ENCODE measurements at regions not wholly inside any gene's neighbourhood (a gene's known extent, or its start where the extent isn't known, plus 50 kb on each side); places are given as distances from the start of the nearest gene placed in this dataset.
"Not testable (repeated sequence)": the region's sequence is repeated elsewhere in the genome, so short reads cannot be mapped to it uniquely, and the experiment has no call there.

- DNase-seq (ENCODE audit: low read depth): not testable (repeated sequence)
These were observed 50.8 kb upstream of the GRIN2B start for GRCh38 chr12:14032191-14032590.

DNA sequence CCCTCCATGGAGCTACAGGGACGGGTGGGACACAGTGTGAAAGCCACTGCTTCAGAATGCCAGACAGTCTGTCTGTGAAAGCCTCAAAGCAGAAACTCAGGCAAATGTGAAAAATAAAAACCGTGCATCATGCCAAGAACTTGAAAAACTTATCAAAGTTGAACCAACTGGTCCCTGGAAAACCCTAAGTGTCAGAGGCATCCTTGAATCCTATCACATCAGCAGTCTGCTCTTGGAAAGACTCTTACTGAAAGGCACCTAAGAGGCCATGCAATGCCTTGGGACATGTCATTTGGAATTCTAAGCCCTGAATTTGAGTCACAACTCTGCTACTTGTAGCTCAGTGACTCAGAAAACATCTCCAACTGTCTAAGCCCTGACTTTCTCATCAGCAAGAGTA, 62.4 kb upstream of the GRIN2B start:
- DNase-seq (ENCODE audit: low read depth): no peak

- DNase-seq (ENCODE audit: low read depth): no peak
These were observed 67.6 kb upstream of the GRIN2B start for GRCh38 chr12:14048941-14049545.

DNA sequence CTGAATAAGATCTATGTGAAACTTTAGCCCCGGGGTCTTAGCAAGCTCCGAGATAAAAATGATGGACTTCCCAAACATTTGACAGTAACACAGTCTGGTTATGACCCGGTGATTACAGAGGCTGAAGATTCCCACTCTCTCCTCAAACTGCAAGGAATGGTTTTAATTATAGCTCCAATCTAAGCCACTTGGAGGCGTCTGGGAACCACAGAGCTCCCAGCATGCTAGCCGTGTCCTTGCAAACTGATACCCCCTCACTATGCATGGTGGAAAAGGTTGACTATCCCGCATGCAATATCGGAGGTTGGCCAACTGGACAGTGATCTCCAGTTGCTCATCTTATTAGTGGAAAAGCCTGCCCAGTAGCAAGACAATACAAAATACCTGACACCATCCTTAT, 76.5 kb upstream of the GRIN2B start:
- no peak for DNase-seq (ENCODE audit: low read depth)

GRCh38 chr12:14058717-14059116, 77.3 kb upstream of the GRIN2B start:
- DNase-seq (ENCODE audit: low read depth): no peak

DNA sequence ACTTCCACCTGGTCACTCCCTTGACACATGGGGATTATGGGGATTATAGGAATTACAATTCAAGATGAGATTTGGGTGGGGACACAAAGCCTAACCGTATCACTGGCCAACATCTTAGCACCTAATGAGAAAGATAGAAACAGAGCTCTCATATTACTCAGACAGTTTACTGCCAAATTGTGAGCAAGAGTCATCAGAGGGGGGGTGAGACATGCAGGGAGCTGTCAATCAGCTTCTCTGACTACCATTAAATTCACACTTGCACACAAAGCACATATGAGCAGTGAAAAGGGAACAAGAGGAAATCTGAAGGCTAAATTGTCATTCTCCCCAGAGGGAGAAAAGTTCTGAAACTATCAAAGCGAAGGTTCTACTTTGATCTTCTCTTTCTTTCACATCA, 78.1 kb upstream of the GRIN2B start:
- DNase-seq (ENCODE audit: low read depth): no peak

DNA sequence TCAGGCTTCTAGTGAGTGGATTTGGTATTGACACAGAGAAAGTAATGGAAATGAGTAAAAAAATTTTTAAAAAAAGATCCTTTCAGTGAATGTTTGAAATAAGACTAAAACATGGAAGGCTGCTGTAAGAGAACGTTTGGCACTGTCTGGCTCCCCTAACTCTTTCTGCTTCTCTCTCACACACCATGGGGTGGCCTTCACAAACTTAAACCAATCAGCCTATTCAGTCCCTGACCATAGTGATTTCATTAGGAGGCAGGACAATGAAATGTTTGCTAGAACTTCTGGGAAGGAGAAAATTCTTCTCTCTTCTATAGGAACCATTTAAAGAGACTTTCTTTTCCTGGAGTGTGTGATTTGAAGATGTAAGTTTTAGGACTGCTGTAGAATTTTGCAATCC, 84.2 kb upstream of the GRIN2B start:
- no peak for DNase-seq (ENCODE audit: low read depth)

GRCh38 chr12:14066021-14066420, 84.6 kb upstream of the GRIN2B start:
- no peak for DNase-seq (ENCODE audit: low read depth)

GRCh38 chr12:14068961-14069360, 87.6 kb upstream of the GRIN2B start:
- DNase-seq (ENCODE audit: low read depth): no peak

GRCh38 chr12:14071833-14072232, 90.4 kb upstream of the GRIN2B start:
- no peak for DNase-seq (ENCODE audit: low read depth)

GRCh38 chr12:14072987-14073386, 91.6 kb upstream of the GRIN2B start:
- DNase-seq (ENCODE audit: low read depth): no peak

GRCh38 chr12:14075797-14076393, 94.5 kb upstream of the GRIN2B start:
- no peak for DNase-seq (ENCODE audit: low read depth)

- DNase-seq (ENCODE audit: low read depth): no peak
These were observed 95.1 kb upstream of the GRIN2B start for GRCh38 chr12:14076538-14076937.

GRCh38 chr12:14086838-14087237, 105.4 kb upstream of the GRIN2B start:
- DNase-seq (ENCODE audit: low read depth): no peak

DNA sequence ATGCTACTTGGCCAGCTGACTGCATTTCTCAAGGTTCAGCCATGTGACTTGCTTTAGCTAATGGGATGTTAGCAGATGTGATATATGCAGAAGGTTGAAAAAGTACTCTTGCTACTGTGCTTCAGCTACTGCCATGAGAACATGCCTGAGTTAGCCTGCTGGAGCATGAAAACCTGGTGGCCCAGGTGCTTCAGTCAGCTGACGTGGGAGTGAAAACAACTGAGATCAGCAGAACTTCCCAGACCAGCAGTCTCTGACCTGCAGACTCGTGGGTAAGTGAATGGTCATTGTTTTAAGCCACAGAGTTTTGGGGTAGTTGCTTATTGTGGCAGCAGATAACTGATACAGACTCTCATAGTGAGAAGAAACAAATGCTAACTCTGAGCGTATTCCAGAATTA, 118.6 kb upstream of the GRIN2B start:
- no peak for DNase-seq (ENCODE audit: low read depth)

DNA sequence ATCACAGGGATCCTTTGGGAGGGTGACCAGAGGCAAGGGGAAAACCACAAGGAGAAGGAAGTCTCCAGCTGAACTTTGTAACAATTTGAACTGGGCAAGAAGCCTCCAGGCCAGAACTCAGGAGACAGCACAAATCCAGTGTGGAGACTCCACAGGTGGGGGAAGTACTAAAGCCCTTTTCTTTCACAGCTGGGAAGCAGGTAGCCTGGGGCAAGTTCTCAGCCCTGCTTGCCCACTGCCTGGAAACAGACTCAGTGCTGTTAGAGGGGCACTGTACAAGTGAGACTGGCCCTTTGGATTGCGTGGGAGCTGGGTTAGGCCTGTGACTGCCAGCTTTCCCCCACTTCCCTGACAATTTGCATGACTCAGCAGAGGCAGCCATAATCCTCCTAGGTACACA, 120.2 kb upstream of the GRIN2B start:
- DNase-seq (ENCODE audit: low read depth): not testable (repeated sequence)

- DNase-seq (ENCODE audit: low read depth): no peak
These were observed 129.9 kb upstream of the GRIN2B start for GRCh38 chr12:14111230-14111865.

GRCh38 chr12:14113031-14113430, 131.6 kb upstream of the GRIN2B start:
- no peak for DNase-seq (ENCODE audit: low read depth)

GRCh38 chr12:14126692-14127091, 145.3 kb upstream of the GRIN2B start:
- DNase-seq (ENCODE audit: low read depth): no peak

DNA sequence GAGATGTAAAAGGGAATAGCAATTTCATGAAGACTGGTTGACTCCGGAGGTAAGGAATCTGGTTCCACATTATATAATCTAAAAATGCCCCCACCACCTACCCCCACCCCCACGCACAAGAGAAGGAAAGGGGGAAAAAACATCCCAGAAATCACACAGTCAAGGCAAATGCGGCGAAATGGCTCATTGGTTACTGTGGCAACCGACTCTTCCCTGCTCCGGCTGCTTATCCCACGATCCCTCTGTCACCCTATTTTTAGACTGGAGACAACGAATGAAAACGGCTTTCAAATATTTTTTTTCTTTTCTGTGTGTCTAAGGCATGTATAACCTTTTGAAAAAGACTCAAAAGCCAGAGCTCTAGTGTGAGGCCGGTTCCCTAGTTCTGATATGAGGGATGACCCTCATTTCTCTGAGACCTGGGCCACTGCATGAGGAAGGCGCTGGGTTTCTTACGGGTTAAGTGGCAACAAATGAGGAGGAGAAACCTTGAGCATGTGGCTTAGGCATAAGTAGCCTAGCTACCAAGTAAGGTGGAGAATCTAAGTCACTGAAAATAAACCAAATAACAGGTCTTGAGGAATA, 148.3 kb upstream of the GRIN2B start:
- DNase-seq (ENCODE audit: low read depth): no peak

GRCh38 chr12:14135996-14136395, 154.6 kb upstream of the GRIN2B start:
- DNase-seq (ENCODE audit: low read depth): no peak

DNA sequence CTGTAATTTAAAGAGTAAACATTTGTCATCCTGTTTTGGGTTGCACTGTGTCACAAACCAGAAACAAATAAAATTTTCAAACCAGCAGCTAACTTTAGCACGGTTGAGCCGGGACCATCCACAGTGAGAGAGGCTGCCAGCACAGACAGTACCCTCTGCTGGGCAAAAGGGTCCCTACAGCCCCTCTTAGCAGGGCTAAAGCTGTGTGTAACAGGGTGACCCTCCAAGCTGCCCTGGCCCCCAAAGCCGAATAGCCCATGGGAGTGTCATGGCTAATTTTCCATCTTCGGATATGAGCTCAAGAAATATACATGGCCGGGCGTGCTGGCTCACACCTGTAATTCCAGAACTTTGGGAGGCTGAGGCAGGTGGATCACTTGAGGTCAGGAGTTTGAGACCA, 157.1 kb upstream of the GRIN2B start:
- DNase-seq (ENCODE audit: low read depth): no peak

Measured in RPMI7951 (cell line).